SU-DHL-6 (cell line): ENCODE measurements at regions not wholly inside any gene's neighbourhood (a gene's known extent, or its start where the extent isn't known, plus 50 kb on each side); places are given as distances from the start of the nearest gene placed in this dataset.

Source experiments
- H2AFZ ChIP-seq: fragments of 200-600 bp; sonication (generic); 2 replicates; pipeline ENCODE4 v1.6.1; 2014; ENCODE audit warnings: low read depth, mild to moderate bottlenecking, moderate library complexity, mixed read lengths, antibody characterized with exemption, low read length; ENCODE audit not compliant: severe bottlenecking
- H3F3A ChIP-seq: fragments of 200-600 bp; shearing (Covaris generic); 2 replicates; pipeline ENCODE4 v1.6.0; 2016; ENCODE audit warnings: antibody characterized with exemption, mild to moderate bottlenecking; ENCODE audit not compliant: insufficient read depth
- H3K27ac ChIP-seq: fragments of 200-600 bp; sonication (generic); 2 replicates; pipeline ENCODE4 v1.5.1; 2016; ENCODE audit warnings: low read depth, mild to moderate bottlenecking, low read length, moderate library complexity, mixed read lengths
- H3K27me3 ChIP-seq: fragments of 200-600 bp; sonication (generic), shearing (Covaris generic); 2 replicates; pipeline ENCODE4 v1.6.0; 2014; ENCODE audit warnings: mild to moderate bottlenecking, low read length
- H3K36me3 ChIP-seq: fragments of 200-600 bp; sonication (generic); 2 replicates; pipeline ENCODE4 v1.6.1; 2014; ENCODE audit warnings: mild to moderate bottlenecking, low read length, mixed read lengths
- H3K4me2 ChIP-seq: fragments of 300-600, 200-600 bp; shearing (Covaris generic), sonication (generic); 2 replicates; pipeline ENCODE4 v1.6.0; 2014; ENCODE audit warnings: low read length, low read depth, mild to moderate bottlenecking; ENCODE audit not compliant: poor library complexity, severe bottlenecking
- H3K4me3 ChIP-seq: fragments of 200-600 bp; sonication (generic); 2 replicates; pipeline ENCODE4 v1.5.1; 2014; ENCODE audit warnings: antibody characterized with exemption, low read length, mild to moderate bottlenecking, mixed read lengths; ENCODE audit not compliant: insufficient read depth, poor library complexity, severe bottlenecking
- H3K79me2 ChIP-seq: fragments of 200-600 bp; sonication (generic); 2 replicates; pipeline ENCODE4 v1.6.1; 2014; ENCODE audit warnings: mild to moderate bottlenecking, low read length, moderate library complexity; ENCODE audit not compliant: insufficient read depth
- H3K9ac ChIP-seq: fragments of 200-600 bp; sonication (generic); 2 replicates; pipeline ENCODE4 v1.7.0; 2014; ENCODE audit warnings: mild to moderate bottlenecking, low read length
- H3K9me2 ChIP-seq: fragments of 200-600 bp; sonication (generic); replicated peaks from 2 replicates; pipeline ENCODE4 v1.6.1; 2014; ENCODE audit warnings: low read length; ENCODE audit not compliant: insufficient read depth
- H3K9me3 ChIP-seq: fragments of 200-600 bp; sonication (generic); 2 replicates; pipeline ENCODE4 v1.6.1; 2014; ENCODE audit warnings: low read length, mixed read lengths; ENCODE audit not compliant: insufficient read depth
- H4K20me1 ChIP-seq: fragments of 200-600 bp; sonication (generic); 2 replicates; pipeline ENCODE4 v1.6.1; 2014; ENCODE audit warnings: low read depth, mild to moderate bottlenecking, antibody characterized with exemption, low read length, moderate library complexity, mixed read lengths
- EZH2phosphoT487 ChIP-seq: fragments of 200-600 bp; sonication (generic), shearing (Covaris generic); conservative IDR thresholded peaks from 2 replicates; pipeline ENCODE4 v1.6.1; 2018; ENCODE audit warnings: mild to moderate bottlenecking, antibody characterized with exemption, low read length, moderate library complexity, mixed read lengths
- TF ChIP-seq, protein P1 (sequence below): fragments of 200-600 bp; sonication (generic); IDR thresholded peaks from one replicate; pipeline ENCODE4 v1.5.1; 2017; ENCODE audit warnings: antibody characterized with exemption, mild to moderate bottlenecking, low read length, moderate library complexity; ENCODE audit not compliant: insufficient read depth, poor library complexity, severe bottlenecking

- TF ChIP-seq, protein P1, sequence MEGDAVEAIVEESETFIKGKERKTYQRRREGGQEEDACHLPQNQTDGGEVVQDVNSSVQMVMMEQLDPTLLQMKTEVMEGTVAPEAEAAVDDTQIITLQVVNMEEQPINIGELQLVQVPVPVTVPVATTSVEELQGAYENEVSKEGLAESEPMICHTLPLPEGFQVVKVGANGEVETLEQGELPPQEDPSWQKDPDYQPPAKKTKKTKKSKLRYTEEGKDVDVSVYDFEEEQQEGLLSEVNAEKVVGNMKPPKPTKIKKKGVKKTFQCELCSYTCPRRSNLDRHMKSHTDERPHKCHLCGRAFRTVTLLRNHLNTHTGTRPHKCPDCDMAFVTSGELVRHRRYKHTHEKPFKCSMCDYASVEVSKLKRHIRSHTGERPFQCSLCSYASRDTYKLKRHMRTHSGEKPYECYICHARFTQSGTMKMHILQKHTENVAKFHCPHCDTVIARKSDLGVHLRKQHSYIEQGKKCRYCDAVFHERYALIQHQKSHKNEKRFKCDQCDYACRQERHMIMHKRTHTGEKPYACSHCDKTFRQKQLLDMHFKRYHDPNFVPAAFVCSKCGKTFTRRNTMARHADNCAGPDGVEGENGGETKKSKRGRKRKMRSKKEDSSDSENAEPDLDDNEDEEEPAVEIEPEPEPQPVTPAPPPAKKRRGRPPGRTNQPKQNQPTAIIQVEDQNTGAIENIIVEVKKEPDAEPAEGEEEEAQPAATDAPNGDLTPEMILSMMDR: no peak
- TF ChIP-seq EZH2phosphoT487: no peak
- Histone ChIP-seq H4K20me1 (no peaks in the 10 kb centered on the region), H3K36me3 (no peaks in the 10 kb centered on the region), H3K9me2 (no peaks in the 10 kb centered on the region), H3K79me2 (no peaks in the 10 kb centered on the region), H3K4me3 (no peak overlapping the region), H2AFZ (no peak overlapping the region), H3K4me2 (no peak overlapping the region), H3K9ac (no peak overlapping the region), H3K27me3 (no peaks in the 10 kb centered on the region), H3K9me3 (no peaks in the 10 kb centered on the region), H3K27ac (no peak overlapping the region), H3F3A (no peaks in the 10 kb centered on the region)
These were observed 148.1 kb upstream of the GDF10 start for GRCh38 chr10:47151920-47152319.

DNA sequence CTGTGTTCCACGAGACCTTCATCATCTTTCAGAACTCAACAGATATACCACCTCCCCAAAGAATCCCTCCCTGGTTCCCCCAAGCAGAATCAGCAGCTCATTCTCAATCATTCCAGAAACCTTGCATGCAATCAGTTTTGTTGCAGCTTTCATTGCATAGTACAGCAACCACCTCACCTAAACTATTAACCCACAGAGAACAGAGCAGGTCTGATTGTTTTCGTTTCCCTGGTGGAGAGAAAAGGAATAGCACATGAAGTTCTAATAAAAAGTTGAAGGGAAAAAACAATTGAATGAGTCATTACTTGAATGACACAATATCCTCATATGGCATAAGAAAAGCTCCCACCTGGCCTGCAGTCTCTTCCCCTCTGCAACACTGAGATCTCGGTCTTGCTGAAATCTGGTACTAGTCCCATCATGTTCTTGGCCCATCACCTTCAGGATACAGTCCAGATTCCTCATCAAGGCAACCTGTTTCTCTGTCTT lies 147.1 kb upstream of the GDF10 start:
- Histone ChIP-seq H3K27me3 (no peaks in the 10 kb centered on the region), H3K9me2 (no peaks in the 10 kb centered on the region), H3K9me3 (no peaks in the 10 kb centered on the region), H3K4me3 (no peak overlapping the region), H4K20me1 (no peaks in the 10 kb centered on the region), H3K9ac (no peak overlapping the region), H3K36me3 (no peaks in the 10 kb centered on the region), H2AFZ (no peak overlapping the region), H3K4me2 (no peak overlapping the region), H3K79me2 (no peaks in the 10 kb centered on the region), H3F3A (no peaks in the 10 kb centered on the region), H3K27ac (no peak overlapping the region)
- TF ChIP-seq, protein P1: peak; percentile 11
- no peak for TF ChIP-seq EZH2phosphoT487

GRCh38 chr10:47154762-47155161 lies 145.2 kb upstream of the GDF10 start:
- no peak overlapping the region for H3K4me2 ChIP-seq
- H4K20me1 ChIP-seq: no peaks in the 10 kb centered on the region
- no peak for TF ChIP-seq EZH2phosphoT487
- TF ChIP-seq, protein P1: no peak
- no peak overlapping the region for H3K4me3 ChIP-seq
- H3K9me3 ChIP-seq: no peaks in the 10 kb centered on the region
- no peak overlapping the region for H2AFZ ChIP-seq
- no peaks in the 10 kb centered on the region for H3K79me2 ChIP-seq
- H3K27me3 ChIP-seq: no peaks in the 10 kb centered on the region
- H3K9me2 ChIP-seq: no peaks in the 10 kb centered on the region
- no peak overlapping the region for H3K27ac ChIP-seq
- H3K36me3 ChIP-seq: no peaks in the 10 kb centered on the region
- no peak overlapping the region for H3K9ac ChIP-seq
- H3F3A ChIP-seq: no peaks in the 10 kb centered on the region

GRCh38 chr10:47156873-47157272 lies 143.1 kb upstream of the GDF10 start:
- Histone ChIP-seq H3K9me3 (no peaks in the 10 kb centered on the region), H3K36me3 (no peaks in the 10 kb centered on the region), H3K9me2 (no peaks in the 10 kb centered on the region), H3K4me2 (no peak overlapping the region), H3K27me3 (no peaks in the 10 kb centered on the region), H3K4me3 (no peak overlapping the region), H3K27ac (no peak overlapping the region), H2AFZ (no peak overlapping the region), H3K9ac (no peak overlapping the region), H3F3A (no peaks in the 10 kb centered on the region), H4K20me1 (no peaks in the 10 kb centered on the region), H3K79me2 (no peaks in the 10 kb centered on the region)
- no peak for TF ChIP-seq EZH2phosphoT487
- TF ChIP-seq, protein P1: no peak
